ENCODE measurements at regions not wholly inside any gene's neighbourhood (a gene's known extent, or its start where the extent isn't known, plus 50 kb on each side); places are given as distances from the start of the nearest gene placed in this dataset.

DNA sequence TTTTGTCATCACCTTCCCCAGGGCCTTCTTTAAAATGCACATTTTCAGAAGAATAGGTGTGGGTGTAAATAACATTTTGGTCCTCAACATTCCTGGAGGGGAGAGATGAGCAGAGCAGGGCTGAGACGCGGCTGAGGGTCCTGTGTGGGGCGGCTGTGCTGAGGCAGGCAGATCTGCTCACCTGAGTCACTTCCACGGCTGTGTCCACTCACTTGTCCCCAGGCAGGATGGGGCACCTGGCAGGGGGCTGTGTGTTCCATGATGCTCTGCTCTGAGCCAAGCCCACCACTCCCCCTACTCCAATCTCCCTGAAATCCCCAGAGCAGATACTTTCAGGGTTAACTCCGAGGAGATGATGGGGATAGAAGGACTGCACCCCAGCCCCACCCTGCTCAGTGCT is 93.8 kb downstream of the GLRX3 start:
- no peak for DNase-seq (ENCODE audit: low read depth in 2 of 2)

DNA sequence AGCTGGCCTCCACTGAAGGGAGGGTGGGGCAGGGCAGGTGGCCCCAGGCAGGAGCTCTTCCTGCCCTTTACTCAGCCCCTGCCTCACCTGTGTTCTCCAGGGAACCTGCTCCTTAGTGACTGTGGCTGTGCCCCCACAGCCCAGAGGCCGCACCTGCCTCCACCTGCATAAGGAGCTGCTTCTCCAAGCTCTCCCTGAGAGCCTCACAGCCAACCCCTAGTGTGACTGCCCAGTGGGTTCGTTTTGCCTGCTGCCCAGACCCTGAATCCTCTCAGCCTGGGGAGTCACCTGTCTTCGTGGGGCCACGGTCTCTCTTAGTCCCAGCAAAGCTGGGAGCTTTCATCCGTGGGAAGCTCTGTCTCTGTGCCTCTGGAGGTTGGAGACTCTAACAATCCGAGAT is 94.4 kb downstream of the GLRX3 start:
- no peak for DNase-seq (ENCODE audit: low read depth in 2 of 2)

DNA sequence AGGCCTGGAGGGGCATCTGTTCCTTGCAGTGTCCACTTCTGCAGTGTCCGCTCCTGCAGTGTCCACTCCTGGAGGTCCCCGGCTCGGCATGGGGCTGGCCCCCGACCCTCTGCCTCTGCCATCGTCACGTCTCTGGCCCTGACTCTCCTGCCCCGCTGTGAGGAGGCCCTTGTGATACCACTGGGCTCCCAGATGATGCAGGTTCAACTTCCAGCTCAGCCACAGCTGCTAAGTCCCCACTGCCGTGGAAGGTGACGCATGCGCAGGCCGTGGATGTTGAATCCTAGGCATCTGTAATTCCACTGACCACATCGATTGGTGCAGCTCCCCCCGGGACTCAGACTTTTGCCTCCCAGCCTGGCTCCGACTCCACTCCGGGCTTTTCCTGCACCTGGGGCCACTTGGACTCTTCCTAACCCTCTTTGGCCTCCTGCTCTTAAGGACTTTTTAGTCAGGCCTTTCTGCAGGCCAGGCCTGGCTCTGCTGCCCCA is 95.1 kb downstream of the GLRX3 start:
- no peak for DNase-seq (ENCODE audit: low read depth in 2 of 2)

DNA sequence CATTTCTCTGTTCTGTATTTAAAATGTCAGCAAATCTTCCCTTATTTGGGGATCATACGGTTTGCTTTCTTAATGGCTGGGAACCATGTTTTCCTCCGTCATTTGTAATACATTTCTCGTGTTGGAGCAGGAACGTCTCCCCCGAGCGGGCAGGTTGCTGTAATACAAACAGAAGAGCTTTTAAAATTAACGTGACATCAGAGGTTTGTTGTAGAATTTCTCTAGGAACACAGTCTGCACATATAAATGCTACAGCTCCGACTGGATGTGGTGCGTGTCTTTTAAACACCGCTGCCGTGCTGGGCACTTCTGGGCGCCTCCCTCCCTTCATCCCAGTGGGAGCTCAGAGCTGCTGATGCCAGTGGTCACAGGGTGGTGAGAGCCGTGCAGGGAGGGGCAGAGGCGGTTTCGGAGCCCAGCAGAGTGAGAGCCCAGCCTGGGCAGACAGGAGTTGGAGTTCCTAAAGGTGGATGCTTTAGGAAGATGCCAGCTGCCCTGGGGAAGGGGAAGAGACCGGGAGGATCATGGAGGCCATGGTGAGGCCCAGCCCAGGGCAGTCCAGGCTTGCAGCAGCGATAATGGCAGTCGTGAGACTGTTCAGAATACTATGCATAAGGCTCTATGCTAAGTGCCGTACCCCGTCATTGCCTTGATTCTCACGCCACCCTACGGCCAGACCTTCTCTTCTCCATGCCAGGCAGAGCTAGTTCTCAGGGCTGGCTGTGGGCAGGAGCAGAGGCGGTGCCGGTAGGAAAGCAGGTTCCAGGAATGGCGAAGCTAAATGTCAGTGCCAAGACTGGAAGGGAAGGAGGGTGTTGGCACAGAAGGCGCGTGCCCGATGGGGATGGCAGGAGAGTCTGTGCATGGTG is 96.2 kb downstream of the GLRX3 start:
- DNase-seq (ENCODE audit: low read depth in 2 of 2): no peak

DNA sequence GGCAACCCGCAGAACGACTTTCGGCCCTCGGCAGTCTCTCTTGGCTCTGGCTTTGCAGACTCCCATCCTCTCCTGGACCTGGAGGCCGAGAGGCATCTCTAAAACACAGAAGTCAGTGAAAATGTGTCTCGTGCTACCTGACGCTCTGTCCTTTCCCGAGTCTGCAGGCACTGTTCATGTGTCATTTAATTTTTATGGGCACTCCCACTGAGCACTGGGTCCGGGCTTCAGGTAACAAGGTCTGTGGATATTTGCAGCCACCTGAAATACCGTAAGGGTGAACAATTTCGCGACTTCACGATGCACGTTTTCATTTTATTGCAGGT is 96.8 kb downstream of the GLRX3 start:
- no peak for DNase-seq (ENCODE audit: low read depth in 2 of 2)

DNA sequence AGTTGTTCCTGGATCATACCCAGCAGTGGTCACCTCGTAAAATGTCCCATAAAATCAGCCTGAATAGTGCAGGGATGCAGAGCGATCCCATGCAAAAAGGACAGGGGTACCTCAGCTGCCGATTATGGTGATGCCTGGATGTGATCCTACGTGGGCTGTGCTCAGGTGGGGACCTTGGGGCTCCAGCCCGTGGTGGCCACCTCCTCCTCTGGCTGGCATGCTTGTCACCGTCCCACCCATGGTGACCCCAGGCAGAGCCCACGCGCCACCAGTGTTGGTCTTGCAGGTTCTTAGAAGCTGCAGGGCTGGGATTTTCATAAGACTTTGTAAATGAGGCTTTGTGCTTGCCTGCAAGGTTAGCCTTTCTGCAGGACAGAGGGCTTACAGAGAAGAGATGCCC is 97.2 kb downstream of the GLRX3 start:
- DNase-seq (ENCODE audit: low read depth in 2 of 2): no peak

DNA sequence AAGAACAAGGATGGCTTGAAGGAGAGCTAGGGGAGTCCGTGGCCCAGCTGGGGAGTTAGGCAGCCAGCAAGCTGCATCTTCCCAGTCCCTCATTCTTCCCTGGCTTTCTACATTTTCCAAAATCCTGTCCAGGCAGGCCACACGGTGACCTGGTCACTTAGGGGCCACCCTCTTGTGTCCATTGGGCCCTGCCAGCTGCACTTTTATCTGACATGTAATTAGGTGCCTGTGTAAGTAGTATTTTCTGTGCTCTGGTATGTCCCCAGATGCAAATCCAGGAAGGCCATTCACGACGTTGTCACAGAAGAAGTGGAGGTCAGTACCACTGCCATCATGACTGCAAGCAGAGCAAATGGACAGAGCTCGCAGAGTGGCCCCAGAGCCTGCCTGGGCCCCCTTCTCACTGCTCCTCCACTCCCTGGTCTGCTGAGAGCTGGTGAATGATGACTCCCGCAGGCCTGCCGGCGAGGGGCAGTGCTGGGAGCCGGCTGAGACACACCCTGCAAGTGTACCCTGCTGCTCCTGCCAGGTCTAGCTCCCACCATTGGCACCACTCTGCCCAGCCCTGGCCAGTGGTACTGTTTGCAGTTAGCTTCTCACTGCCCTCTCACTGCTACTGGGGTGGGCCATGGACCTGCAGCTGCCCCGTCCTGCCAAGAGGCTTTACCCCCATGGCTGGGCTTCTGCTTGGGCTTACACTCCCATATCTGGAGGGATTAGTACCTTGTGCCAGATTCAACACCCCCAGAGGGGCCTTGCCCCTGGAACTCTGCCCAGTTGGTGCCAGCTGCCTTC is 98.2 kb downstream of the GLRX3 start:
- DNase-seq (ENCODE audit: low read depth in 2 of 2): no peak

DNA sequence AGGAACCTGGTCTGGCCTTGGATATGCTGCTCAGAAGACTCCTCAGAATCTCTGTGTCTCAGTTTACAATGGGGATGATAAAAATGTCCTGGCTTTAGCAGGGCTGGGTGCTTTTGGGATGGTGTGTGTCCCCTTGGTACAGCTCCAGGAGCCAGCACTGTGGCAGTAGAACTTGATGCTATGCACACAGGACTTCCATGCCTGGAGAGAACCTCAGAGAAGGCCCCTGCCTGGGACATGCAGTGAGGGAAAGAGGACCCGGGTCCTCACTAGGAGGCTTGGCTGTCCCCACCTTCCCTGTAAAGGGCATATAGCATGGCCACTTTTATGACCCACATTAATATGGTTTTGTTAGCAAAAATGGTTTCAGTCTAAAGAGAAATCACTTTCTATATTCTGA is 100.5 kb downstream of the GLRX3 start:
- no peak for DNase-seq (ENCODE audit: low read depth in 2 of 2)

DNA sequence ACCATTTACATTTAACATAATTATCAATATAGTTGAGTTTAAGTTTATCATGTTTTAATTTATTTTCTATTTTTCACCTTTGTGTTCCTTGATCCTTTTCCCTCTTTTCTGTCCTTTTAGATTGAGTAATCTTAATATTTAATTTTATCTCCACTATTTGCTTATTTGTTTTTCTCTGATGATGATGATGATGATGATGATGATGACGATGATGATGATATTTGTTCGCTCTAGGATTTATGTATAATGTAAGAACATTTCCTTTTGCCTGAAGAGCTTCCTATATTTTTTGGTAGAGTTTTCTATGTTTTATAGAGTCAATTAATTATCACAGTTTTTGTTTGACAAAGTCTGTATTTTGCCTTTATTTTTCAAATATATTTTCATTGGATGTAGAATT is 104.2 kb downstream of the GLRX3 start:
- no peak for DNase-seq (ENCODE audit: low read depth in 2 of 2)

DNA sequence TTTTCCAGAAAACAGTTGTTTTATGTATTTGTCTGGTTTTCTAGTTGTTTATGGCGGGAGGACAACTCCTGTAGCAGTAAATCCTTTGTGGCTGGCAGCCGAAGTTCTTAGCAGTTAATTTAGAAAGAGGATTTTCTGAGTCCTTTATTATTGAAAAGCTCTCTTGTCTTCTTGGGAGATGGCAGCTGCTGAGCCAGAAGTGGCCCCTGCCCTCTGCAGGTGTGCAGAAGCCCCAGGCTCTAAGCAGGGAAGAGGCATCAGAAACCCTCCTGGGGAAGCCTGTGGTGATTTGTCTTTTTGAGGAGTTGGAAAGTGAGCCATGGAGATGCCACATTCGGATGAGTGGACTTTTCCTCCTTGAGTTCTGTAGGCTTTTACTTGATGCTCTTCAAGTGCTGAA is 106.3 kb downstream of the GLRX3 start:
- DNase-seq (ENCODE audit: low read depth in 2 of 2): no peak

DNA sequence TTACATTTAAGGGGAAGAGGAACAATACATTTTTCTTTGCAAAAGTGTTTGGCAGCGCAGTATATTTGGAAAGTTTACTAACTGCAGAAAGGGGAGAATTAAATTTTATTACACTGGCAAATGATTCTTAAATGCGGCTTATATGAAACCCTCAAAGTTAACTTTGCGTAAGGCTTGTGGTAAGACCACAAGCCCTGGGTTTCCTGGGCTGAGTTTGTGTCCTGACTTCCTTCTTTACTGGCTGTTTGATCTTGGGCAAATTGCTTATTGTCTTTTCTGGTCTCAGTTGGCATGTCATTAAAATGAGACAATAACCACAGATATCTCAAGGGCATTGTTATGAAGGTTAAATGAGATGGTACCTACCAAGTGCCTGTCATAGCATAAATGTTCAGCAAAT is 106.8 kb downstream of the GLRX3 start:
- DNase-seq (ENCODE audit: low read depth in 2 of 2): no peak

DNA sequence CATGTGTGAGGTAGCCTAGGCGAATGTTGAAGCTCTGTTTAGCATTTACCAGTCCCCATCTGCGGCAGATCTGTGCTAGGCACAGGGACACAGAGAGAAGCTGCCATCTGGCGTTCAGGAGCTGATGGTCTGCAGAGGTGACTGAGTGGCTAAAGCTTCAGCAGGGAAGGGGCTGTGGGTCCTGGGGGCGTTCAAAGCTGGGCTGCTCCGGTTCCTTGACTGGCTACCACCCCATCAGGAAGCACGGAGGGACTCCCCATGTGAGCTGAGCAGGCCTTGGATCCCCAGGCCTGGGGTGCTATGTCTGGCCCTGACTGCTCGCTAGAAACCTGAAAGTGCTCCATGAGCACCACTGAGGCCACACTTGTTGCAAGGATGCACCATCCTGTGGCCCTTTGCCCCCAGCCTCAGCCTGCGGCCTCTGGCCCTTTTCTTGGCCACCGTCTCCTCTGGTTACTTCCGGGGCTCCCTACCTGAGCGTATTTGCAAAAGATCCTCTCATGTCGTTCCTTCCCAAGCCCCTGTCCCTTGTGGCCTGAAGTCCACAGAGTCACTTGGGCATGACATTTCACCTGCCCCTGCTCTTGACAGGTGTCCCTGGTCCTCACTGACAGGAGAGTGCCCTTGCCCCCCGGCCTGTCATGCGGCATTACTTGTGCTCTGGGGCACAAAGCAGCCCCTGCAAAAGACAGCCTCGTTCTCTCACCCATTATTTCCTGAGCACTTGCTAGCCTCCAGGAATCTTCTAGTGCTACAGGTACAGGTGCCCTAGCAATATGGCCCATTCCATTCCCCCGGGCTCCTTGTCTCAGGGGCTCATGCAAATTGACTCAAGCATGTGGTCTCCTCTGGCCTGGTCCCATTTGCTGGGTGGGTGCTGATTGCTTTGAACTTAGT is 108.1 kb downstream of the GLRX3 start:
- no peak for DNase-seq (ENCODE audit: low read depth in 2 of 2)

DNA sequence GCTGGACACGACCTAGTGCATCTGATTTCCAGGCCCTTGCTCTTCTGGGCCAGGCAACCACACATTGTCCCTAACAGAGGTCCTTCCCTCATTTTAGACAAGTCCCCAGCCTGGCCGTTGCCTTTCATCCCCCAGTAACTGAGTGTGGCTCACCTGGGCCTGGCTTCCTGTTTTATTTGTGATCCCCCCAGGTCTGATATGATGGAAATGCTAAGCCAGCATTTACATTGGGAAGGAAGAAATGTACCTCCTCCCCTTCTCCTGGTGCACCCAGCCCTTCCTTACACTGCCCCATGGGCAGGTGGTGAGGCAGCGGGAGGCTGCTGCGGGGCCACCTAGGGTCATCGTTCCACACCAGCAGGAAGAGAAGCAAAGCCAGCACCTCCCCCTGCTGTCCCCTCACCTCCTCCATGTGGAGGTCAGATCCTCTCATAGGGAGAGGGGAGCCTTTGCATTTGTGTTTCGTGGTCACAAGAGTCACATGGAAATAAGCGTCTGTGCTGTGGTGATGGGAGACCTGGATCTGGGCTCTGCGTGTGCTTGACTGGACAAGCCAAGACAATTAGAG is 108.8 kb downstream of the GLRX3 start:
- no peak for DNase-seq (ENCODE audit: low read depth in 2 of 2)

DNA sequence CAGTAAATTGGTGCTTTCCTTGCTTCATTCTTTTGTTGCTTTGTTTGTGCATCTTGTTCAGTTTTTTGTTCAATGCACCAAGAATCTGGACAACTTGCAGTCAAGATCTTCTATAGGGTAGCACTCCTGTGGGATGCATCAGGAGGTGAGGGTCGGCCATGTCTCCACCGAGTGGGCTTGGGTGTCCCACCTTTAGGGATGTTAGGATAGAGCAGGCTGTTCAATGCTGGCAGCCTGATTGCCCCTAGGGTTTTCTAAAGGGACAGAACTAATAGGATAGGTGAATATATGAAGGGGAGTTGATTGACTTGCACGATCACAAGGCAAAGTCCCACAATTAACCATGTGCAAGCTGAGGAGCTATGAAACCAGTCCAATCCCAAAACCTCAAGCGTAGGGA is 109.9 kb downstream of the GLRX3 start:
- DNase-seq (ENCODE audit: low read depth in 2 of 2): no peak

DNA sequence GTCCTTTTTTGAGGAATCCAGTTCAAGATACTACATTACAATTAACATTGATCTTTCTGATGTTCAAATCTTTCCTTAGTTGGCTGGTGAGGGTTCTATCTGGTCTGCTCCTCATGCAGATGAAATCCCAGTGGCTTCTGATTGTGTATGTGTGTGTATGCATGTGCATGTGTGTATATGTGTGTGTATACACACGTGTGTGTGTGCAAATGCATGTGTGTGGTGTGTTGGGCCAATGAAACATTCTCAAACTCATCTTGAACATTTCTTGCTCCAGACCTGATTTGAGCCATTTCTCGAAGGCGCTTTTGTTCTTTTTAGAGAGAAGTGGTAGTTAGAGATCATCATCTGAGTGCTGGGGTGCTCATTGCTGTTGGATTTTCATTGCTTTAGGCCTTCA is 113.9 kb downstream of the GLRX3 start:
- no peak for DNase-seq (ENCODE audit: low read depth in 2 of 2)

DNA sequence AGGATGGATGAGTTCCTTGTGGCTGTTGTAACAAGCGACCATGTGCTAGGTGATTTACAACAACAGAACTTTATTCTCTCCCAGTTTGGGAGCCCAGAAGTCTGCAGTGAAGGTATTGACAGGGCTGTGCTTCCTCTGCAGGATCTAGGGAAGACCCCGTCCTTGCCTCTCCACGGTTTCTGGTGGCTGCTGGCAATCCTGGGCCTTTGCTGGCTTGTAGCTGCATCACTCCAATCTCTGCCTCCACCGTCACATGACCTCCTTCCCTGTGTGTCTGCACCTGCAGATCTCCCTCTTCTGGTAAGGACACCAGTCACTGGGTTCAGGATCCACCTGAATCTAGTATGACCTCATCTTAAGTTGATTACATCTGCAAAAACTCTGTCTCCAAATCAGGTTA is 115.6 kb downstream of the GLRX3 start:
- DNase-seq (ENCODE audit: low read depth in 2 of 2): no peak

DNA sequence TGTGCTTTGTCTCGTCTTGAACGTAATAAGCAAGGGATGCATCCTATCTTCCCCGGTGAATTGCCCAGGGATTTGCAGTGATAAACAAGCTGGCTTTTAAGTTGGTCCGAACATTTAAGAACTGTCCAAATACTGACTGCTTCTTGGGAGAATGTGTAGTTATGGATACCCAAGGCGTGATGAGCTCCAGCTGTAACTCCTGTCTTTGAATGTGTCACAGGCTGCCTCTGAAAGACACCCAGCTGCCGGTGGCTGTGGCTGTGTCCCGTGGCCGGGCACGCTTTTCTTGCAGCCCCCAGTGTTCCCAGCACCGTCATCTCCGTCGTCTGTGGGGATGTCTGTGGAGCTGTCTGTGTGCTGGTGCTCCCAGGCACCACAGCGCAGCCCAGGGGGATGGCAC is 118.1 kb downstream of the GLRX3 start:
- DNase-seq (ENCODE audit: low read depth in 2 of 2): no peak

DNA sequence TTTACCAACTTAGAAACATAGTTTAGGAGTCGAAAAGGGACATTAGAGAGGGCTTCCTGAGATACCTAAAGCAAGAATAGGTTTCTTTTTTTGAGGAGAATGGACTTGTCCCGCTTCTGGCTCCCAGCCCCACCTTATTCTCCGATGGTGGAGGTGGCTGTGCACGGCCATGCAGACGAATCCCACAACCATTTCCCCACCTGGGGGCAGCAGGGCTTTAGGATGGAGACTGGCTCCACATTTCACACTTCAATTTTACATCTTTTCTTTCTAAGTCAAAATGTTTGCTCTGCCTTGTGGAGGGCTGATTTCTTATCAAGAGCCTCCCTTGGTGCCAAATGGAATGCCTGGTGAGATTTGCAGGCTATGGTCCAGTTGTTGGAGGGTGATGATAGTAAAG is 118.5 kb downstream of the GLRX3 start:
- no peak for DNase-seq (ENCODE audit: low read depth in 2 of 2)

DNA sequence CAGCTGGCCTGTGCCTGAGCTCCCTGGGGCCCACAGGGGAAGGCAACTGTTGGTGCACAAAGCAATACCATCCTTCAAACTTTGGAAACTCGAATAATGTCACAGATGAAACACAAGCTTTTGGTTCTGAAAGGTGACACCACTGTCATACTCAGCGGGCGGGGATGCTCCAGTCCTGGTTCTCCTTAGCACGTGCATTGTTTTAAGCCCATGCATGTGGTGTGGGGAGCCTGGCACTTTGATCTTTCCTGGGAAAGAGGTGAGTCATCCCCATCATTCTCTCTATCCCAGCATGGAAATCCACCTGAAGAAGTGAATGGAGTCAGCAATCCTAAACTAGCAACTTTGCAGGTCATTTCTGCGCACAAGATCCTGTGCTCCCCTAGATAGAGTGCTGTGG is 119.6 kb downstream of the GLRX3 start:
- DNase-seq (ENCODE audit: low read depth in 2 of 2): no peak

DNA sequence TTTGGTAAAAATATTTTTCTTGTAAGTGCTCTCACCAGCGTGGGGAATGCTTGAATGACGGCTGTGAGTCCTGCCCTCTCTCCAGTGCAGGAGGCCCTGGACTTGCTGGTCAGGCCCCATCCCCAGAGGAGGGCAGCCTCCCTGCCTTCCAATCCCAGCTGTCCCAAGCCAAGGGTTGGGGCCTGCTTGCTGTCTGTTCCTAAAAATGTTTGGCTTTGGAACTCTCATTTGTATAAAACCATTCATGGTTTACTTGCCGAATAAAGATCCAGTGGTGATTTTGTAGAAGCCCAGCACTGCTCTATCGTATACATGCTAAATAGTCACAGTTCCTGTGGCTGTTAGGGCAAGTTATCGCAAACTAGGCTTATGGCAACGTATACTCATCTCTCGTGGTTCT is 121.7 kb downstream of the GLRX3 start:
- no peak for DNase-seq (ENCODE audit: low read depth in 2 of 2)

DNA sequence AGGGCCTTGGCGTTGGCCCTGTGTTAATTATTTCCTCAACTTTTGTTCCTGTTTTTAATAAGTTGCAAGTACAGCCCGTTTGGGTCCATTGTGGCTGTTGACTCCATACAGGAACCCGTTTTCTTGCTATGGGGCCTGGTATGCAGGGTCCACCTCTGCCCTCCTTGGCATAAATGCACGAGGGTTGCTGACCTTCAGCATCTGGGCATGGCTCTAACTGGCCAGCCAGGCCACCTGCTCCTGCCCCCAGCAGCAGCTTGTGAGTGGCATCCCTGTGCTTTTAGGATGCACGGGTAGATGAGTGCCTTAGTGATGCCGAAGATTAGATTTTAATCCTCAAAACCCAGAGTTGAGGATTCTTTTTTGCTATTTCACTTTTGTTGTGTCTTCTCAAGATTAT is 123.2 kb downstream of the GLRX3 start:
- no peak for DNase-seq (ENCODE audit: low read depth in 2 of 2)

DNA sequence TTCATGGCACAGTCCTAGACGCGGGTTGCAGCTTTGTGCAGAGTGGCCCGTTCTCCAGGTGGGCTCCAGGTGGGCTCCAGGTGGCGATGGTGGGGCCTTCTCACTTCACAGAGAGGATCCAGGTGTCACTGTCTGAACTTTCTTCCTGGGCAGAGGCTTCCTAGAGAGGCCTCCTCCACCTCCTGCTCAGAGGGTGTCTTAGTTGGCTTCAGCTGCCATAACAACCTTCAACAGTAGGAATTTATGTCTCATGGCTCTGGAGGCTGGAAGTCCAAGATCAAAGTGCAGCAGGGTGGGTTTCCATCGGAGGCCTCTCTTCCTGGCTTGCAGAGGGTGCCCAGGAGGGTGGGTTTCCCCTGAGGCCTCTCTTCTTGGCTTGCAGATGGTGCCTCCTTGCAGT is 125.1 kb downstream of the GLRX3 start:
- DNase-seq (ENCODE audit: low read depth in 2 of 2): no peak

All from stimulated activated CD4-positive, alpha-beta T cell treated with anti-CD3 and anti-CD28 coated beads, Interleukin-12 subunit alpha, Interleukin-12 subunit beta, amount 100 ng/mL, for 24 hours (primary cell).